22Rv1 (cell line): ENCODE measurements at regions not wholly inside any gene's neighbourhood (a gene's known extent, or its start where the extent isn't known, plus 50 kb on each side); places are given as distances from the start of the nearest gene placed in this dataset.

ENCODE experiments used
- ZFX ChIP-seq: fragments of 450-650 bp; IDR thresholded peaks from 2 replicates; pipeline ENCODE4 v1.6.1; 2017; ENCODE audit warnings: antibody characterized with exemption, borderline replicate concordance
- TF ChIP-seq, protein P1 (sequence below): fragments of 450-650 bp; IDR thresholded peaks from 2 replicates; pipeline ENCODE4 v1.5.1; 2017; ENCODE audit warnings: mild to moderate bottlenecking

DNA sequence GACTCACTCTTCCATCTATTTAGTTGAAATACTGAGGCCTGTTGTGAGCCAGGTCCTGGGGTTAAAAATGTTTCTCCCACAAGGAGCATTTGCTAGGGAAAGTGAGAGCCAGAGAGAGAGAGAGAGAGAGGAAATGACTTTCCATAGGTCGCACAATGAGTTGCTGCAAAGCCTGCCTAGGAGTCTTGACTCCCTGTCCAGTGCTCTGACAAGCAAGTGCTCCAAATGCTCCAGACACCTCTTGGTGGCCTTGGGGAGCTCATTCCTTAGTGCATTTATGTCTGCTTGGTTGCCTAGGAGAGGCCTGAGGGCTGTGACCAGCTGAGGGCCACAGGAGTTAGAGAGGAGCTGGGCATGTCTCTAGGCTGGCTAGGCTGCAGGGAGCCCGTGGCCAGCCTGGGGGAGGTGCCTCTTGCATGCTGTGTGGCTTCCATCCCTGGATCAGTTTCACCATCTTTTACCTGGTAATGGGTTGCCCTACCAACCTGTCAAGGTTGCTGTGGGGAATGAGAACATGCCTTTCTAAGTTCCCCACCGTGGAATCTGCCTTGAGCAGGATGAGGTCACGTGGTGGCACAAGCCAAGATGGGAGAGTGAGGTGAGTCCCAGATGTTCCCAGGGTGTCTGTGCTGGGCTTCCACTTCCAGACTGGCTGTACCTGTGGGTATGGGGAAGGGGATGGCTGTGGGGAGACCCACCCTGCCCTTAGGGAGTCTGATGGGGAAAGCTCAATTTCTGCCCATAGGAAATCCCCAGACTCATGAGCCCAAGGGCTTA, 105.0 kb downstream of the VEGFA start:
- TF ChIP-seq, protein P1, sequence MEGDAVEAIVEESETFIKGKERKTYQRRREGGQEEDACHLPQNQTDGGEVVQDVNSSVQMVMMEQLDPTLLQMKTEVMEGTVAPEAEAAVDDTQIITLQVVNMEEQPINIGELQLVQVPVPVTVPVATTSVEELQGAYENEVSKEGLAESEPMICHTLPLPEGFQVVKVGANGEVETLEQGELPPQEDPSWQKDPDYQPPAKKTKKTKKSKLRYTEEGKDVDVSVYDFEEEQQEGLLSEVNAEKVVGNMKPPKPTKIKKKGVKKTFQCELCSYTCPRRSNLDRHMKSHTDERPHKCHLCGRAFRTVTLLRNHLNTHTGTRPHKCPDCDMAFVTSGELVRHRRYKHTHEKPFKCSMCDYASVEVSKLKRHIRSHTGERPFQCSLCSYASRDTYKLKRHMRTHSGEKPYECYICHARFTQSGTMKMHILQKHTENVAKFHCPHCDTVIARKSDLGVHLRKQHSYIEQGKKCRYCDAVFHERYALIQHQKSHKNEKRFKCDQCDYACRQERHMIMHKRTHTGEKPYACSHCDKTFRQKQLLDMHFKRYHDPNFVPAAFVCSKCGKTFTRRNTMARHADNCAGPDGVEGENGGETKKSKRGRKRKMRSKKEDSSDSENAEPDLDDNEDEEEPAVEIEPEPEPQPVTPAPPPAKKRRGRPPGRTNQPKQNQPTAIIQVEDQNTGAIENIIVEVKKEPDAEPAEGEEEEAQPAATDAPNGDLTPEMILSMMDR, result no peak
- no peak for TF ChIP-seq ZFX
